KG1 (cell line): ENCODE measurements at regions not wholly inside any gene's neighbourhood (a gene's known extent, or its start where the extent isn't known, plus 50 kb on each side); places are given as distances from the start of the nearest gene placed in this dataset.

Experiments used
- DNase-seq: peaks from one replicate; lab custom pipeline; 2025; lab: John Stamatoyannopoulos, UW

DNA sequence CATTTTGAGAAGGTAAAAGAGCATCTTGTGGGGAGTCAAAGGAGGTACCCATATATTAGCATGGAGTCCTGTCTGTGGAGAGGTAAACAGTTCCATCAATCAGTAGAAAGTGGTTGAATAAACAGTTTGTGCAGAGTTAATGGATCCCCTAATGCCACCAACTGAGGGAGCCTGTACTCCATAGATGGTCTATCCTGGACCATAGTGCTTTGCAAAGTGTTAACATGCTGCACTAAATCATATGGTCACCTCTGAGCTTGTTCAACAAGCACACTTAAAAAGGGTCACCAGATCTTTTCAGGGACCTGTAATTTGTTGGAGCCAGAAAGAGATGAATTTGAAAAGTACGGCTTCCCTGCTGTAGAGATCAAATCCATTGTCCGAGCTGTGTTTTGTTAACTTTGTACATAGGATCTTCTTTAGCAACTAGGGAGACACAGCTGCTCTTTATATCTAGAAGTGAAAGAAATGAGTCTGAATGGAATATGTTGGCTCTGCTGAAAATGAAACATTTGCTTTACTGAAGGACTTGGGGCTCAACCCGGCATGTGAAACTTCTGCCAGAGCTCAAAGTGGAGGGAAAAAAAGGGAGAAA lies 366.4 kb downstream of the ETNK1 start:
- DNase-seq = no peak

DNA sequence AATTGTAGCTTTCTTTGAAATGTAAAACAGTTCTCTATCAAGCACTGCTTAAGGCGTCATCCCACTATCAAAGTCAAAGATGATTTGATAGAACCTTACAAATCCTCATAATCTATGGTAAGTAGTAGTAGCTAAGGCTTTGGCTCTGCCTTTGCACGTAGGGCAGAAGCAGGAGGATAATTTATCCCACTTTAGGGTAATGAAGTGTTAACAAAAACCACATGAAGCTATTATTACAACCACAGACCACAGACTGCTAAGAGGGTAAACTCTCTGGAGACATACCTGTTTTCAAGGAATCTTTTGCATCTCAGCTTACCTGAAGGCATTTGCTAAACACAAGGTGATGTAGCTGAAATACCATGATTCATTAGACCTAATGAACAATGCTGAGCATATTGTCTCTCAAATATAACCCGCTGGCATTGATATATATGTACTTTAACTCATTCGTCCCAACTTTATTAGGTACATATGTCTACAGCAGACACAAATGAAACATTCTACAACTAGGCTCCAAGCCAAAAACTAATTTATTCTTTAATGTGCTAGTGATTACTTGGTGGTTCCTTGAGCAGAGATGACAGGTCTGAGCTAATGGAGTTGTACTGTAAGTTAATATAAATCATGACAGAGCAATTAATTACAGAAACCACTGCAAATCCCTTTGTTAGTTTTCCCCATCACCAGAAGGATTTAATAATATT lies 368.8 kb downstream of the ETNK1 start:
- no peak for DNase-seq

DNA sequence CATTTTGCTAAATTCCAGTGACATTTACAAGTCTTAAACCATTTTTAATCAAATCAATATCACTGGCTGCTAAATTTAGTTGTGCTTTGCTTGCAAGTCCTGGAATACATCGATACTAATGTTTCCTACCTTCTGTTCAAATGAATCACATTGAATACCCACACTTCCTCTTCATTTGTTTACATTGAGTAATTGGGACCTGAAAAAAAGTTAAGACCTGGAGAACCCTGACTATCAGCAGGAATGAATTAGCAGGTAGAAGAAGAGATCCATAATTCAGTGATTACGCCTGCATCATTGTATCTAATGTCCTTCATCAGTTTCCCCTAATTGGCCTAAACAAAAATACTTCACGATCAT lies 369.3 kb downstream of the ETNK1 start:
- DNase-seq = no peak

DNA sequence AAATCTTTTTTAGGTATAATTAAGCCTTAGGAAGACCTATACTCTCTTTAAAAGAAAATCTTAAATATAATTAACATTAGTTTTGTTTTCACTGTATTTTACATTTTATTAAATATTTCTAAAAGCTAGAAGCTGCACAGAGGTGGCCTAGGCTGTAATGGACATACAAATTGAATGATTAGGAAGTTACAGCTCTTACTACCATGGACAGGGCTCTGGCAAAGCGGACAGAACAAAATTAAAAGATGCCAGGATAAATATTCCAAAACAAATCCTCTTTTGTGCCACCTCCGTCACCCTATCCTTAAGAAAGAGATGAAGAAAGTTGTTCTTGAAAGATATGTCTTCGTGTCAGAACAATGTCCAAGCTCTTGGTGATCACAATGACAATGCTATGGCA lies 376.5 kb downstream of the ETNK1 start:
- DNase-seq = no peak

DNA sequence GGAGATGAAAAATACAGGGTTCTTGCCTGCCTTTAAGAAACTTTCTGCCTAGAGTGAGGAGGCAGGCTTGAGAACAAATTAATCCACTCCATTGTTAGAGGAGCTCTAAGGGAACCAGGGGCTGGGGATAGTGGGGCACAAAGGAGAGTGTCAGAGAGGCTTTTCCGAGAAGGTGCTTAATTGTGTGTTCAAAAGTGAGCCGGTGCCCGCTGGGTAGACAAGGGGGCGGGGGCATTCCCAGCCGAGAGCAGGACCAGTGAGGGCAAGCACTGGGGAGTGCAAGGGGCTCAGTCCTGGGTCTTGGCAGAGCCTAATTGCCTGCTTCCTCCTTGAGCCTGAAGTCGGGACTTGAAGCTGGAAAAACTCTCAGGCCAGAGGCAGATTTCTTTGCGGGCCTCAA lies 377.4 kb downstream of the ETNK1 start:
- DNase-seq = no peak

DNA sequence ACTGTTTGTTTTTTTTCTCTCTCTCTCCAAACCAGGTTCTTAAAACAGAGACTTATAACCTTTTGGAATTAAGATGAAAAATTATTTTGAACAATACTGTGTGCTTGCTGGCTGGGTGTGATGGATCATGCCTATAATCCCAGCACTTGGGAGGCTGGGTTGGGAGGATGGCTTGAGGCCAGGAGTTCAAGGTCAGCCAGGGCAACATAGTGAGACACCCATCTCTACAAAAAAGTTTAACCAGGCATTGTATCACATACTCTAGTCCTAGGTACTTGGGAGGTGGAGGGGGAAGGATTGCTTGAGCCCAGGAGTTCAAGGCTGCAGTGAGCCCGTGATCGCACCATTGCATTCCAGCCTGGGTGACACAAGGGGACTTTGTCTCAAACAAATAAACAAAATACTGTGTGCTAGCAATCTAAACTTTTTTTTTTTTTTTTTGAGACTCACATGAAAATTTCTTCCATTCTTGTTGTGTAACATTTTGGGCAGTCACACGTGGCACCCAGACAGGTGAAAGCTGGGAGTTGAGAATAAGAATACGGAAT lies 379.6 kb downstream of the ETNK1 start:
- no peak for DNase-seq

DNA sequence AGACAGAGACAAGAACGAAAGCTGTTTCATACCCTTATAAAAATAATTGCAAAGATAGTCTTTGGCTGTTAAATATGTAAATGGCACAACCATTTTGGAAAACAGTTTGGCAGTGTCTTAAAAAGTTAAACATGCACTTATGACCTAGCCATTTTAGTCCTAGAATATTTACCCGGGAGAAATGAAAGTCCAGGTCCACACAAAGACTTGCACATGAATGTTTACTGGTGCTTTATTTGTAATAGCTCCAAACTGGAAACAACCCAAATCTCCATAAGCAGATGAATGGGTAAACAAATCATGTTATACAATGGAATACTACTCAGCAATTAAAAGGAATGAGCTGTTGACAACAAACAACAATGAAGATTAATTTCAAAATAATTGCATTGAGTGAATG lies 380.4 kb downstream of the ETNK1 start:
- DNase-seq = no peak

DNA sequence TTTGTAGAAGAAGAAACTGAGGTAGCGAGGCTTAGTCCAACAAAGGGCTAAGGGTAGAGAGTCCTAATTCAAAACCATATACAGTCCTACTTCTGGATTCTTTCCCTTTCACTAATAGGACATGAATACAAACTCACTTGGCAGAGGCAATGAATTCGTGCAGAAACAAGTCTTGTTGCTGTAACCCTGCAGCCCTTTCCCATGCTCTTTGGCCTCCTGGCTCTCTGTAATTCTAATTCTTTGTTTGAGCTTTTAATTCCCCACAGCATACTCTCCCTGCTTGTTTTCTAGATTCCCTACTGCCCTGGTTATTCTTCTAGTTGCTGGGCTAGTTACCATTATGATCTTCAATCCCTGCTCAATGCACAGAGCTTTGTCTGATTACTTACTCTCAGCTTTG lies 381.4 kb downstream of the ETNK1 start:
- no peak for DNase-seq

DNA sequence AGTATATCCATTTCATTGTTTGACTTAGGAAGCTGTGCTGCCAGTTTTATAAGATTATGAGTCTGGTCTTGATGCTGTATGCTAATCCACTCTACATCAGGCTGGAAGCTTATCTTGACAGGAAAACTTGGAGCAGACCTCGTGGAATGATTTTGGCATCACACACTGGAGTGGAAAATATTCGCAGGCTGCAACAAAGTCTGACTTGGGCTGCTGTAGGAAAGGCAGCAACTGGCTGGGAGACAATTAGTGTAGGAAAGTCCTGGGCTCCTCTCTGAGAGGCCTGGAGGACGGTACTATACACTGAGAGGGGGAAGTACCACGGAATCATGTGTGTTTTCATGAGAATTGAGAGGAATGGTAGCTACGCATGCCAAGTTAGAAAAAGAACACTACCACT lies 383.7 kb downstream of the ETNK1 start:
- no peak for DNase-seq

DNA sequence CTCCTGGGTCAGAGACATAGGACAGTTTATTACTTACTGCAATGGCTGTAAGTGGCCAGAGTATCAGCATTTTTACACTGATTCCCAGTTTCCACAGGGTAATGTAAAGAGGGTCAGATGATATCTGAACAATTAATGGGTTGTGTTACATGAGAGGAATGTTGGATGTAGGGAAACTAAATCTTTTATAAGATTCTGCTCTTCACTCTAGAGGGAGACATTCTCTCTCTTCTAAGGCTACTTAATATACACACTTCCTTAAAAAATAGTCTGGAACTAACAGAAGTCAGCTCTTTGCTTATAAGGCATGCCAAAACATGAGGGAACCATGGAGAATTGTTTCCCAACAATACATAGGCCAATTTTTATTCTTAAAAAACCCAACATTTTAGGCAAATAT lies 389.8 kb downstream of the ETNK1 start:
- DNase-seq = no peak

DNA sequence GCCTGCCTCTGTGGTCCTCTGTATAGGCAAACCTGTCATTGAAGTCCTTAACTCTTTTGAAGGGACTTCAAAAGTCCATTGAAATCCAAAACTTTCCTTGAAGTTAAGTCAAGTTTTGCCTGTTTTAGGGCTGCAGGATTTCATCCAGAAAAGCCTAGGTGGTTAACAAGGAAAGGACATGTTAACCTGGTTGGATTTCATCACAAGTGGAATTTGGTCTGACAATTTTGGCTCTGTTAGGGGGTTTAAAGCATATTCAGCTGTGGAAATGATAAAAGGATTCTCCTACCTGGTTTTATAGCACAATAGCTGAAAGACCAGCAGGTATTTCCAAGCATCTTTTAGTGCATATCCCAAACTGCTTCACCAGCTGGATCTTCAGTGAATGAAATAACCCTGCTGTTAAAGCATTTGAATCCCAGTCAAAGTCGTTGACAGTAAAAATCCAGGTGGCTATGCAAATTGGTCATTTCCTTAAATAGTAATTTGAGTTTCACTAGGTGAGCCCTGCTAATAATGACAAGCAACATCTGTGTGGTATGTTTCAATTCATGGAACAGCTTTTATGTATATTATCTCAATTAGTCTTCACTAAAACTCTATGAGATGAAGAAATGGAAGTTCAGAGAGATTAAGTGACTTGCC lies 400.5 kb downstream of the ETNK1 start:
- no peak for DNase-seq

DNA sequence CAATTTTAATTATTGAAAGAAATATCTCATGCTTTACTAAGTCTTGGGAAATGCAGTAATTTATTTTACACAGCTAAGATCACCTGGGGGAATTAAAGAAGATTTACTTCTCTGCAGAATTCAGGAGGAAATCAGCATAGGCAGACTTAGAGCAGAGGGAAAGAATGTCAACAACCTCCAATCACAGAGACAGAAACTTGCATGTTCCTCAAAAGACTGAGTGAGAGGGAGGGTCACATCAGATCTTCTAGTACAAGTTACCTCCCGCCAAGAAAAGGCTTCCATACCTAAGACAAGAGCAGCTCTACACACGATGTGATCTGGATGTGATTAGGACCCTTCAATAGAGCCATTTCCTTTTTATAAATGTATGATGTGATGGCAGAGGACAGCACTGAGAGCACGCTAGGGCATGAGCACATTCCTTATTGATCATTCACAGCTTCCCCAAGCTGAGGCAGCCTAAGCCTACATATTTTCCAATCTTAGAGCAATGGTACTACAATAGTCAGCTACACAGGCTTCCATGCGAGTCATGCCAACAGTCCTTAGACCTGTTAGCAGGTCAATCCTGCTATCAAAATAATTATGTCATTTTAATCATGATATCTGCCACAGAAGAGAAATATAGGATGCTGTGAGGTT lies 403.3 kb downstream of the ETNK1 start:
- DNase-seq = no peak

DNA sequence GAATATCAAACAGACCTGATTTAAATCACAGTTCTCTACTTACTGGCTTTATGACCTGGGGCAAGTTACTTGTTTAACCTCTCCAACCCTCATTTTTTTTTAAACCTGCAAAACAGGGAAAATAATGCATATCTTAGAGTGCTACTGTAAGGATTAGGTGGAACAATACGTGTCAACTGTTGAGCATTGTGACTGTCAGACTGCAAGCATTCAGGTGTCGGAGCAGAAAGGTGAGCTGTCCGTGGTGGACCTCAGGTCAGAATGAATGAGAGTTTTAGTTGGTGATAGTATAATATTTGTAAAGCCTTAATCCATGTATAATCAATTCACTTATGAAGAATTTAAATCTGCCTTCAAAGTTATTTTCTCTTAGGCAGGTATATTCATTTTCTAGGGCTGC lies 404.2 kb downstream of the ETNK1 start:
- no peak for DNase-seq

DNA sequence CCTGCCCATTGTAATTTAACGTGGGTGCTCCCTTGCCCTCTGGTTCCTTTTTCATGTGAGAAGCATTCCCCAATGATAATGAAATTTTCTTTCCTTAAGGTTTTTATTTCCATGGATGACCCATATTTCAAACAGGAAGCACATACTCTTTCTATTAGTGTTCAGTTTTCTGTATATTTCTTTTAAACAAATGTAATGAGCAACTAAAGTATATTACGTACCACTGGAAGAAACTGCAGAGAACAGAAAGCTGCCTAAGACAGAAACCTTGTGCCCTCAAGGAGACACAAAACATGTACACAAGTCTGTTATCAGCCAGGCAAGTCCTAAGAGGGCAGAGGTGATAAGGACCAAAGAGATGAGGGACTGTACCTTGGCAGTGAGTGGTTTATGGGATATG lies 414.9 kb downstream of the ETNK1 start:
- no peak for DNase-seq

DNA sequence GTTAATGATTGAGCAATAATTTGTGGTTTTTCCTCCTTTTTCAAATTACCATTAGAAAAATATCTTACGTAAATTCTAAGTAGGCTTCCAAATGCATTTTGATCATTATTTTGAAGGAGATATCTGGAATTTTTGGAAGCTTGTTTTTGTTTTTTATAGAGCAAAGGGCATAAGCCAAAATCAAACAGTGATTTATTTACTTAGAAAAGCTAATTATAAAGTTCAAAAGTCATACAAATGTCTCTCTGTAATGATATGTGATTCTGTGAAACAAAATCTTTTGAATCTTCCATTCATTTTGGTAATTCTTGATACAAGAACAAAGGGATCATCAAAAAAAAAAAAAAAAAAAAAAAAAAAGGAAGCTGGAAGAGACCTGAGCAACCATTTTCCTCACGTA lies 416.8 kb downstream of the ETNK1 start:
- no peak for DNase-seq

DNA sequence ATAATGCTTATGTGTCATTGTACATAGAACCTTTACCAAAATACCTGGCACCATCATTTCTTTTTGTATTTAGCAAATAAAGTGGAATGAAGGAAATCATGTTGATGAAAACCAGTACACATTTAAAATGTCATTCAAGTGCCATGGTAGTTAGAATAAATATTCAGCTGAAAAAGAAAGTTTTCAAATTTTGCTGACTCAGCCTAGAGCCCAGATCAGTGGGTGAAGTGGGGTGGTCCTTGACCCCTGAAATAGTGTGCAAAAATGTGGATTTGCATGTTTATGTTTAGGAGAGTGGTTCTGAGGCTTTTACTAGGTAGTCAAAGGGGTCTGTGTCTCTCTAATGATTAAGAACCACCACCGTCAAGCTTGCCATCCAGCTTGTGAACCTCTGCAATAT lies 418.7 kb downstream of the ETNK1 start:
- no peak for DNase-seq

DNA sequence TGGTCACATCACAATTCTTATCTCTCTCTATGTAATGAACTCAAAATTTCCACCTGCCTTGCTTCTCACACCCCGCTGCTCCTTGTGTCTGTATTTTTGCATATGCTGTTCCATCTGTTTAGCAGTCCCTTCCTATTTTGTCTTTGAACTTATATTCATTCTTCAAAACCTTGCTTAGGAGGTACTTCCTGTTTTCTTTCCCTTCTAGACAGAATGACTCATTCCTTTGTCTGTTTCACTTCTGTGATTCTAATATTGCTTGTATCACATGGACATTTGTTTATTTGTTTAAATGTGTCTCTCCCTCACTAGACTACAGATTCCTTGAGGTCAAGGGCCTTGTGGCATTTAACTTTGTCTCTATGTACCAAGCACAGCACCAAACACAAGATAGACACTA lies 424.2 kb downstream of the ETNK1 start:
- no peak for DNase-seq

DNA sequence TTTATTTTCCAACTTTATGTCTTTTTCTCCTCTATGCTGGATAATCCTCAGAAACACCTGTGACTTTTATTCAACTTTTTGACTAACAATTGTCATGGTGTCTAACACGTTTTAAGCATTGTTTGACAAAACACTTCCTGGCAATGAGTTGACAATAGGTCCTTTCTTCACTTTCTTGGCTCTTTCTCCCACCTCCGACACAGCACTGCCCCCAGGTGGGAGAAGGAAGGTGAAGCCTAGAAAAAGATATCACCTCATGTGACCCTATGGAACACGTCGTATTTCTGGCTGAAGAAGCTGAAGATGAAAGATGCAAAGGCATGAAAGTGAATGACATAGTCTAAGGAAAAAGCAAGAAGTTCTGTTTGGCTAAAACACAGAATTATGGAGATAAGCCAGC lies 430.0 kb downstream of the ETNK1 start:
- no peak for DNase-seq

DNA sequence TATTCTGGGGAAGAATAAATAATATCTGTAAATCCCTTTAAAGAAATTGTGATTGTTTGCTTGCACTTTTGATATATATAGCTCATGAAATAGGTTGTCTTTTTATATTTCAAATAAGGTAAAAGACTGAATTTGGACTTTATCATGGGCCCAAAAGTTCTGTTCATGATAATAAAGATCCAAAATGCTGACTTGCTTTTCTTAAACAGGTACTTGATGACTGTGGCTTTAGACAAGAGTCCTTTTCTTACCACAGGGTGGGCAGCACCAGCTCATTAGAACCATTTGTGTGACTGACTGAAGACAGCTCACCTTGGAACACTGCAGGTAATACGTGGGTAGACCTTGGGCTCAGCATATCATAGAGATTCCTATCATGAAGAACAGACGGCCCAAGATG lies 432.6 kb downstream of the ETNK1 start:
- DNase-seq = no peak

DNA sequence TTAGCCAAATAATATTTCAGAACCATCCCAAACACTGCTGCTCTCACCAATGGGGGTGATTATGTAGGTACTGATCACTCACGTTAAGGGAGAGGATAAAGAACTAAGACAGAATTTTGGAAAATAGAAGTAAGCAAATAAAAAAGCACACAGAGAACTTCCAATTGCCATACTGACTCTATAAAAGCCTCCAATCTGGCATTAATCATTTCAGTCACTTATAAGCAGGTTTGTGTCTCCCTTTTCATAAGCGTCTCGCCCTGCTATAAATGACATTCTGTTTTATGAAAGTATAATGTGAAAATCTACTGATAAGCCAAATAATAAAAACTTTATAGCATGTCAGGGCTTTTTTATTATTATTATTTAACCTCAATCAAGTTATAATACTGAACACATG lies 435.2 kb downstream of the ETNK1 start:
- no peak for DNase-seq

DNA sequence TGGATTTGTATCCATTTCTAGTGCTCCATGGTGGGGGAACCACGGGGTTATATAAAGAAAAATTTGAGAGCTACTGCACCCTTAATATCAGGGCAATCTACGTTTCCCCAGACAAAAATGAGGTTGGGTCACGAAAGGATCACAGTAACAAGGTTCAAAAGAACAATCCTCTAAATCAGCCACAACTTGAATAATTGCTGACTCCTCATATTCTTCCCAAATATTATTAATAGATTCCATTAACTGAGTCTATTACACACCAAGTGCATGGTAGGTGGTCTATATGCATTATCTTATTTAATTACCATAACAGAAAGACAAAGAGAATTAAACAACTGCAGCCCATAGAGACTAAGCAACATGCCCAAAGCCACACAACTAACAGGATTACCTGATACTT lies 438.2 kb downstream of the ETNK1 start:
- no peak for DNase-seq

DNA sequence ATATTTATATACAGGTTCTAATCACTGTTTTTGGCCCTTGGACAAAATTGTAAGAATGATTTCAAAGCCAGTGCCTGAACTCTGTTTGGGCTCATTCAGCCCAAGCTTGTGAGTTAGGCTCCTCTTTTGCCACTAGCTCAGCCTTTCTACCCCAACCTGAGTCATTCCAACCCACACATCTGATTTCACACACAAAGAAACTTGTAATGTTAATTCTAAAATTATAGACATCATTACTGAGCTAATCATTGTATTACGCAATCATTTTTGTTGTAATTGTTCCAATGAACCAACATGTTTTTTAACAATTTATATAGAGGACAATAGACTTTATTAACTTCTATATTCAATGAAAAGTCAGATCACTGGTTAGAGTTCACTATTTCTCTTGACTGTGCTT lies 441.1 kb downstream of the ETNK1 start:
- no peak for DNase-seq

DNA sequence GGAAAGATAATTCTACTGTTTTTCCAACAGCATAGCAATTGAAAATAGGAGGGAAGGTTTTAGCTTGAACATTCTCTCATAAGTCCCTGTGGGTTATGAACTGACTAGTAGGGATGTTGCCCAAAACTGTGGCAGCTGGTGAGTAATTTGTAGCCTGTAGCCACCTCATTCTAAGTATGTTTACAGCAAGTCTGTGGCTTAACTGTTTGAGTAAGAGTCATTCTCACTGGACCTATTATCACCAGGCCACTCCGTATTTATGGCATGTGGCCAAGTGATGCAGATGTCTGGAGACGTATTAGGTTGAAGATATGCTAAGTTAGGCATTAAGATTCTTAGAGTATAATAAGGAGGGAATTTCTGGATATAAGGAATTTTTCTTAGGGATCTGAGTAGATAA lies 458.3 kb downstream of the ETNK1 start:
- DNase-seq = no peak
